ENCODE measurements at regions not wholly inside any gene's neighbourhood (a gene's known extent, or its start where the extent isn't known, plus 50 kb on each side); places are given as distances from the start of the nearest gene placed in this dataset.

DNA sequence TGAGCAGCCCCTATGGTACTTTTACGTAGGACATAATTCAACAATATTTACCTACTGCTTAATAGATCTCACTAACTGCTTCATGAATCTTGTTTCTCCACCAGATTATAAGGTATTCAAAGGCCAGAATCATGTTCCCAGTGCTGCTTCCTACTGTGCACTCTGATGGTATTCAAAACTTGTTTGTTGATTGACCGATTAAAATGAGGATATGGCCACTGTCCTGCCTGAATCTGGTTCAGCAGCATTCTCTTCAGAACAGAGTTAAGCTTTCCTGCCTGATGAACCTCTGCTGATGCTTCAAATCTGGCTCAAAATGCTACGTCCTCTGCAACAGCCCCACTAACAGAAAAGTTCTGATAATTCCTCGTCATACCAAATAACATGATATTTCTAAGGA, 150.7 kb upstream of the ZNF462 start:
- no peaks in the 10 kb centered on the region for H3K4me1 ChIP-seq
- H3K4me2 ChIP-seq (ENCODE audit: low read length): no peak overlapping the region
- no peaks in the 10 kb centered on the region for H3K36me3 ChIP-seq (ENCODE audit: control insufficient read depth, insufficient read depth, low read length)
- no peak overlapping the region for H2AFZ ChIP-seq
- no peak overlapping the region for H3K9ac ChIP-seq
- H3K79me2 ChIP-seq: no peaks in the 10 kb centered on the region
- H3K27me3 ChIP-seq (ENCODE audit: control insufficient read depth, insufficient read depth, low read length): no peaks in the 10 kb centered on the region
- TF ChIP-seq CTCF (IDR thresholded peaks at IDR 0.05): no peak
- H3K9me3 ChIP-seq (ENCODE audit: control insufficient read depth, low read length): no peaks in the 10 kb centered on the region
- H3K4me3 ChIP-seq (ENCODE audit: low read depth, low read length): no peak overlapping the region
- H3K27ac ChIP-seq: no peak overlapping the region

GRCh38 chr9:106713206-106713605, 149.8 kb upstream of the ZNF462 start:
- Histone ChIP-seq H3K27ac (no peak overlapping the region), H3K9ac (no peak overlapping the region)

GRCh38 chr9:106716820-106717219, 146.1 kb upstream of the ZNF462 start:
- no peaks in the 10 kb centered on the region for H3K9me3 ChIP-seq (ENCODE audit: control insufficient read depth, low read length)
- no peak overlapping the region for H3K4me2 ChIP-seq (ENCODE audit: low read length)
- no peaks in the 10 kb centered on the region for H3K79me2 ChIP-seq

More at GRCh38 chr9:106713206-106713605, 149.8 kb upstream of the ZNF462 start:
- Histone ChIP-seq H2AFZ (no peak overlapping the region), H3K36me3 (ENCODE audit: control insufficient read depth, insufficient read depth, low read length) (no peaks in the 10 kb centered on the region), H3K4me1 (no peaks in the 10 kb centered on the region), H3K27me3 (ENCODE audit: control insufficient read depth, insufficient read depth, low read length) (no peaks in the 10 kb centered on the region), H3K4me3 (ENCODE audit: low read depth, low read length) (no peak overlapping the region), H3K79me2 (no peaks in the 10 kb centered on the region), H3K4me2 (ENCODE audit: low read length) (no peak overlapping the region), H3K9me3 (ENCODE audit: control insufficient read depth, low read length) (no peaks in the 10 kb centered on the region)
- TF ChIP-seq CTCF (IDR thresholded peaks at IDR 0.05): no peak

GRCh38 chr9:106717686-106718085, 145.3 kb upstream of the ZNF462 start:
- Histone ChIP-seq H2AFZ (no peak overlapping the region), H3K9ac (no peak overlapping the region), H3K4me2 (ENCODE audit: low read length) (no peak overlapping the region), H3K27me3 (ENCODE audit: control insufficient read depth, insufficient read depth, low read length) (no peaks in the 10 kb centered on the region), H3K79me2 (no peaks in the 10 kb centered on the region), H3K4me3 (ENCODE audit: low read depth, low read length) (no peak overlapping the region), H3K36me3 (ENCODE audit: control insufficient read depth, insufficient read depth, low read length) (no peaks in the 10 kb centered on the region), H3K4me1 (no peaks in the 10 kb centered on the region), H3K27ac (no peak overlapping the region), H3K9me3 (ENCODE audit: control insufficient read depth, low read length) (no peaks in the 10 kb centered on the region)
- TF ChIP-seq CTCF (IDR thresholded peaks at IDR 0.05): no peak

More at GRCh38 chr9:106716820-106717219, 146.1 kb upstream of the ZNF462 start:
- Histone ChIP-seq H3K36me3 (ENCODE audit: control insufficient read depth, insufficient read depth, low read length) (no peaks in the 10 kb centered on the region), H3K4me1 (no peaks in the 10 kb centered on the region), H2AFZ (no peak overlapping the region), H3K27ac (no peak overlapping the region), H3K4me3 (ENCODE audit: low read depth, low read length) (no peak overlapping the region), H3K27me3 (ENCODE audit: control insufficient read depth, insufficient read depth, low read length) (no peaks in the 10 kb centered on the region), H3K9ac (no peak overlapping the region)
- no peak for TF ChIP-seq CTCF (IDR thresholded peaks at IDR 0.05)

GRCh38 chr9:106718936-106719335, 144.0 kb upstream of the ZNF462 start:
- no peak overlapping the region for H3K27ac ChIP-seq
- no peak for TF ChIP-seq CTCF (IDR thresholded peaks at IDR 0.05)
- no peak overlapping the region for H3K9ac ChIP-seq
- no peaks in the 10 kb centered on the region for H3K4me1 ChIP-seq
- no peaks in the 10 kb centered on the region for H3K36me3 ChIP-seq (ENCODE audit: control insufficient read depth, insufficient read depth, low read length)
- no peaks in the 10 kb centered on the region for H3K79me2 ChIP-seq
- no peaks in the 10 kb centered on the region for H3K9me3 ChIP-seq (ENCODE audit: control insufficient read depth, low read length)
- H3K4me3 ChIP-seq (ENCODE audit: low read depth, low read length): no peak overlapping the region
- no peak overlapping the region for H3K4me2 ChIP-seq (ENCODE audit: low read length)
- no peak overlapping the region for H2AFZ ChIP-seq
- no peaks in the 10 kb centered on the region for H3K27me3 ChIP-seq (ENCODE audit: control insufficient read depth, insufficient read depth, low read length)

Measured in parathyroid adenoma (tissue), 2 donors.